ENCODE measurements at regions not wholly inside any gene's neighbourhood (a gene's known extent, or its start where the extent isn't known, plus 50 kb on each side); places are given as distances from the start of the nearest gene placed in this dataset.

GRCh38 chr5:96340357-96340756, 92.7 kb downstream of the PCSK1 start:
- DNase-seq (ENCODE audit: low read depth in 4 of 4, low spot score in 2 of 4): no peak

- no peak for DNase-seq (ENCODE audit: low read depth in 4 of 4, low spot score in 2 of 4)
Observed at GRCh38 chr5:96339862-96340261, 93.2 kb downstream of the PCSK1 start.

DNA sequence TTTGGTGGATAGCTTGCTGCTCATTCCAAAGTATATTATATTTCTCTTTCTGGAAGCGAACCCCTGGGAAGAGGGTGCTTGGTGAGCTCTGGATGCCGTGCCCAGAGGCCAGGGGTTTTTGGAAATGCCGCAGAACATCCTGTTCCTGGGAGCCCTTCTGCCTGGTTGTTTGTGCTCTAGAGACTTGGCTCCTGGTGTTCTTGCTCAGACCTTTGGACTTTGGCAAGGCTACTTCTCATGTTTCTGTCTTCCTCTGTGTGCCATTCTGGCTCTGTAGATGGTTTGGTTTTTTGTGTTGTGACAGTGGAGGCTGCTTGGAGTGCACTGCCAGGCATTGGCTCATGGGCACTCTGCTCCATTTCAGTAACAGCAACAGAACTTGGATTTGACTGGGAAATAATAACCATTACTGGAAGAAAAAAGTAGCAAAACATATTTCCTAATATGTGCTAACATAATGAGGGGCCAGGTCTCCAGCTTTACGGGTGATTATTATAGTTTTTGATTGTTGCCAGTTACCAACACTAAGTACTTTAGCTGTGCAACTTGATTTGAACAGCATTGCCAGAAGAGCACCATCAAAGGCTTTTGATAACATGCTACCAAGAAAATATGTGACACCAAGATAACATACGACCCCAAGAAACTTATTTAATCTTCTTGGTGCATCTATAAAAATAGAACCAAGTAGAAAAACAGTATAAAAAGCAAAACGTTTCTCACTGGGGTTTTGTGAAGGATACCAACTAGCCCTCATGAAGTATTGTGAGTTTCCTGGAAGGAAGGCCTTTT, 94.2 kb downstream of the PCSK1 start:
- no peak for DNase-seq (ENCODE audit: low read depth in 4 of 4, low spot score in 2 of 4)

DNA sequence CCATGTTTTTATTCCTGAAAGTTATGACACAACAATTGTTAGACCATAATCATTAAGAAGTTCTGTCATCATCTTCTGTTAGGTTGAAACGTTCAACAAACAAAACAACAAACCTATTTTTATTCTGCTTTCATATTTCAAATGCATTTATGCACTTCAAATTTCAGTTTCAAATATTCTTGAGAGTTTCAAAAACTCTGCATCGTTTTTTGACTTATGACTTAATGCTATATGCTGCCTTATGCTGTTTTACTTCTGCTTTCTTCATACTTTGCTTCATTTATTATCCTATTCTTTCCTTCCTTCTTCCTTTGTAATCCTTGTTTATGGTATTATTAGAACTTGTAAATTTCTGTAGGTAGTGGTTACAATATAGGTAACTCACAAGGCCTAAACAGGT, 95.0 kb downstream of the PCSK1 start:
- no peak for DNase-seq (ENCODE audit: low read depth in 4 of 4, low spot score in 2 of 4)

GRCh38 chr5:96337048-96337781, 95.8 kb downstream of the PCSK1 start:
- DNase-seq (ENCODE audit: low read depth in 4 of 4, low spot score in 2 of 4): no peak

- DNase-seq (ENCODE audit: low read depth in 4 of 4, low spot score in 2 of 4): peak; percentile 25 to 73 (median 58)
Observed at GRCh38 chr5:96336351-96336985, 96.6 kb downstream of the PCSK1 start.

DNA sequence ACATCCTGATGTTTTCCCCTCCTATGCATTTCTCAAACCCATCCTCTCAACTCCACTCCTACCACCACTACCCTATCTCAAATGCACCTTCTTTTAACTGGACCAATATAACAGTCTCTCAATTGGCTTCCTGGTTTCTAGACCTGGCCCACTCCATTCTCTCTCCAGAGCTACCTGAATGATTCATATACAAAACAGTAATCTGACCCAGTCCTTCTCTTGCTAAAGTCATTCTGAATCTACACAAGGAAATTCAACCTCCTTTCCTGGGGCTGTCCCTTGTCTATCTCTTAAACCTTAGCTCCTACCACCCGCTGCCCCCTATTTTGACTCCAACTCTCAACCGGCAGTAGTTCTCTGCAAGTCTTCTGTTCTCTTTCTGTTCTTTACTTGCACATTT, 97.2 kb downstream of the PCSK1 start:
- DNase-seq (ENCODE audit: low read depth in 4 of 4, low spot score in 2 of 4): no peak

- no peak for DNase-seq (ENCODE audit: low read depth in 4 of 4, low spot score in 2 of 4)
Observed at GRCh38 chr5:96333391-96333790, 99.7 kb downstream of the PCSK1 start.

DNA sequence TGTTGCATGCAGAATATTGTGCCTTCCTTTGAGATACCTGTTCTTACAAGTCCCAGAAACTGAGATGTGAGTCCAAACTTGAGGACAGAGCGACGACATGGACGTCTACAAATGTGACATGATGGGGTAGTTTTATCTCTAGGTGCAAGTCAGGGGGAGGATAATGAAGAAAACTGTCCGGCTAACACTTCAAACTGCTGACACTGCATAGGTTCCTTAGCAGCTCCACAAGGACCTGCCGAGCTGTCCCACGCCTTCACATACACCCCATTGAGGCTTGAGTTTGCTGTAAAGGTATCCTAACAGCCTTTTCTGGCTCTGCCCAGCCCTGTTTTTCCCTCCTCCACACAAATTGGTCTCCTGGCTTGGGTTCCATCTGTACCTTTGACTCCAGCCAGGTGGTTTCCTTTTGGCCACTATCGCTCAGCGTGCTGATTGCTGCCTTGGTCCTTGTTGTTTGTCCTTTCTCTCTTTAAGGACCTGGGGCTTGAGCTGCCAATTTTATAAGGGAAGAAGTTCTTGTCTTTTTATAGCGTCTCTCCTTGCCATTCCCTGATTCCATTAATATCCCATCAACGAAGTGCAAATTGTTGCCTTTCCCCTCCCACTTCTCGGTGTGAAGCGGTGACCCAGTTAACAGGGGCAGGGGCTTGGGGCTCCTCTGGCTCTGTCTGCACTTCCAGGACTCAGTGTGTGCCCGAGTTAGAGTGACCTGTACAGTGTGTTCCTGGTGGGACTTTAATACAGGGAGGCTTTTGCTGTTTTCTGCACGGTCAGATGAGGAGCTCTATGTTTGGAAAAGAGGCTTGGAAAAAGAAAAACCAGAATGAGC, 100.3 kb downstream of the PCSK1 start:
- DNase-seq (ENCODE audit: low read depth in 4 of 4, low spot score in 2 of 4): no peak

DNA sequence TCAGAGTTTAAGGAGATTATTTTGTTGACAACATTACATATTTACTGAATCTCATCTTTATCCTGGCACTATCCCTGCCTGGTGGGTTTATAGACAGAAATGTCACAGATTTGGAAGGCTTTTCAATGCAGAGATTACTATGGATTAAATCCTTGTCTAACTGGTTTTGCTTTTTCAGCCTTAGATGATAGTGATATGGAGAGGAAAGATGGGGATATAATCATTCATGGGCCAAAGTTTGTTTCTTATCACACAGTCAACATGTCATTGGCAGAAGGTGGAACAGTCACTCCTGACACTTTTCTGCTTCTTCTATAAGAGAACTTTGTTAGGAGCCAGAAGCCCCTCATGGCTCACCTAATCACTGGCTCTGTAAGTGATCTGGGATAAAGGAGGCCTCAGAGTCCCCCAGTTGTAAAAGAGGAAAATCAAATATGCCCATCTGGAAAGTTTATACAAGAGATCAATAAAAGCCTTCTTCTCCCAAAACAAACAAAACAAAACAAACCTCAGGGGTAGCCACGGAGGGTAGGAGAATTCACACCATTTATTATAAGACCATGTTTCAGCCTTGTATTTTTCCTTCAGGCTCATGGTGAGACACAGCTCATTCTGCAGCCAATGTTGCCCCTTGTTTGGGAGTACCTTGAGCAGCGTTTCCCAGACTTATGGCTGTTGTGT, 101.2 kb downstream of the PCSK1 start:
- no peak for DNase-seq (ENCODE audit: low read depth in 4 of 4, low spot score in 2 of 4)

GRCh38 chr5:96331210-96331609, 101.8 kb downstream of the PCSK1 start:
- no peak for DNase-seq (ENCODE audit: low read depth in 4 of 4, low spot score in 2 of 4)

DNA sequence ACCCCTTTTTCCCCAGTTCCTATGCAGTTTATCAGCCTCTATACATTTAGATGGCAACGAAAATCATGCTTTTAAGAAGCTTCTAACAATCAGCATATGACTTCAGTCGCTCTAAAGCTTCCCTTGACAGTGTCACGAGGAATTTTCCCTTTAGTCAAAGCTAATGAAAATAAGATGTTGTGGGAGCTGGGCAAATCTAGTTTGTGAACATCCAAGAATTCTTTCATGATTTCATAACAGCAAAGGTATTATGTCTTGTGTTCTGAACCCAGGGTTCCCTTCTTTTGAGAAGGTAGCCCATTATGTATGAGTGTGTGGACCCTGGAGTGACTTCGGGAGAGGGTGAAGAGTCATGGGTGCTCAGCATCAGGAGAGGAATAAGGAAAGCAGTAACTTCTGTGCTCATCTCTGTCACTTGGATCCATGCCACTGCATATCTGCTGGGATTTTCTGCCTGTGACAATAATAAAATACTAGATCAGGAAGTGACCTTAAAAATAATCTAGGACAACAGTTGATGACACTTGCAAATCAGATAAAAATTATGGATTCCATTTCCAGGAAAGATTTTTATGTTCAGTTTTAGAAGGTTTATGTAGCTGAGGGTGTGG, 102.4 kb downstream of the PCSK1 start:
- no peak for DNase-seq (ENCODE audit: low read depth in 4 of 4, low spot score in 2 of 4)

DNA sequence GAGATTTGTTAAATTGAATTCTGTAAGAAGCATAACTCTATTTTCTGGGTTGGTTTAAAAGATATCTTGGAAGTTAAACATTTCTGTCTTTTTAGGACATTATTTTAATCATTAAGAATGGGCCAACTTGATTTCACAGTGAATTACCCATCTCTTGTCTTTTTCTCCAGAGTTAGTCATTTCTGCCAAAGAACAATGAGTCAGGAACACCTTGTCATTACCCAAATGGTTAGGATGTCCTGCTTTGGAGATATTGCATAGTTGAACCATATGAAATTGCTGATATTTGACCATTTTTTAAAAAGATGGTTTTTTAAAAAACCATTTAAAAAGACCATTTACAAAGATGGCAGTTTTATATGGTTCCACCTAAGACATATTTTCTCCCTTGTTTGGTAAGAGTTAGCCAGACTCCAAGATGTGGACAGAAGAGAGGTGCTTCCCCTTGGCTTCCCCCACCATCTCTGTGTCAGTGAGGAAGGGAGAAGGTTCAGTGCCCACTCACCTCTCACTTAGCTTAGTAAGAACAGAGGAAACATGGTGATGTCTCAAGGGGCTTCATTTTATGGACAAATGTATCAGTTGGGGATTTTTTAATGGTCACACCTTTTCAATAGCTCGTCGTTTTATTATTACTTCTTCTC, 103.0 kb downstream of the PCSK1 start:
- no peak for DNase-seq (ENCODE audit: low read depth in 4 of 4, low spot score in 2 of 4)

DNA sequence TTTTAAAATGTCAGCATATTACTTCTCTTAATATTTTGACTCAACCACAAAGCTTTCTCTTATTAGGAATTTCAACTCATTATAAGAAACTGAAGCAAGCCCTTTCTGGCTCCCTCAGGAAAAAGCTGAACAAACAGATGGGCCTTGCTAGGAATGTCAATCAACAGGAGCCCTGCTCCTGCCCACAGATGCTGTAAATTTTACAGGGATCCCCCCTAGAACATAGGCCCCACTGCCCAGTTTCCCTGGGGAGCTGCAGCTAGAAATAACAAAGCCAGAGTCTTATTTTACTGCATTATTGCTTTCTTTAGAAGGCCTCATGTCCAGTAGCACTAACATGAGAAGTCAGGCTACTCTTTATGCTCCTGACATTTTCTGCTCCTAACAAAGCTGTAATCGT, 103.8 kb downstream of the PCSK1 start:
- DNase-seq (ENCODE audit: low read depth in 4 of 4, low spot score in 2 of 4): no peak

- DNase-seq (ENCODE audit: low read depth in 4 of 4, low spot score in 2 of 4): no peak
Observed at GRCh38 chr5:96327722-96328121, 105.3 kb downstream of the PCSK1 start.

DNA sequence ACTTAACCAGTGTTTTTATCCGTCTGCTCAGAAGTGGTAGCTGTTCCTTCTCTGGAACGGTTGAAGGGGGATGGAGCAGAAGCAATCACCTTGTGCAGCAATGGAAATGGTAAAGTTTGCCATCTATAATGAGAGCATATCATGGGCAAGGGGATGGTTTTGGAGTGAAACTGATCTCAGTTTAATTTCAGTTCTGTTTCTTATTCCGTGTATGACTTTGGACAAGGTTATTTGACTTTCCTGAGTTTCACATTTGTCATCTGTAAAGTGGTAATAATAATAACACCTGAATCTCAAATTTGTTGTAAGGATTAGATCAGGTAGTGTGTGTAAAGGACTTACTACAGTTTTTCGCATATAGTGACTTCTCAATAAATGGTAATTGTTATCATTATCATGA, 106.1 kb downstream of the PCSK1 start:
- no peak for DNase-seq (ENCODE audit: low read depth in 4 of 4, low spot score in 2 of 4)

DNA sequence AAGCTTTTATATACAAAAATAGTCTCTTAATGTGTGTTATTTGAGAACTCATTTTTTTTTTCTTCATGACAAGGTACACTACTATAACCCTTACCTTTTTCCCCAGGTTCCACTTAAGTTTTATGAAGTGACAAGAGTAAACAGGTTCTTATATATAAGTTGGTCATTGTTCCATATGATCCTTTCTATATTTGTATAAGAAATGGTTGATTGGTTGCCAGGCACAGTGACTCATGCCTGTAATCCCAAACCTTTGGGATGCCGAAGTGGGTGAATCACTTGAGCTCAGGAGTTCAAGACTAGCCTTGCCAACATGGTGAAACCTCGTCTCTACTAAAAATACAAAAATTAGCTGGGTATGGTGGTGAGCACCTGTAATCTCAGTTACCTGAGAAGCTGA, 108.3 kb downstream of the PCSK1 start:
- no peak for DNase-seq (ENCODE audit: low read depth in 4 of 4, low spot score in 2 of 4)

GRCh38 chr5:96322865-96323264, 110.2 kb downstream of the PCSK1 start:
- DNase-seq (ENCODE audit: low read depth in 4 of 4, low spot score in 2 of 4): no peak

GRCh38 chr5:96322217-96322616, 110.8 kb downstream of the PCSK1 start:
- no peak for DNase-seq (ENCODE audit: low read depth in 4 of 4, low spot score in 2 of 4)
